ENCODE measurements at regions not wholly inside any gene's neighbourhood (a gene's known extent, or its start where the extent isn't known, plus 50 kb on each side); places are given as distances from the start of the nearest gene placed in this dataset.

DNA sequence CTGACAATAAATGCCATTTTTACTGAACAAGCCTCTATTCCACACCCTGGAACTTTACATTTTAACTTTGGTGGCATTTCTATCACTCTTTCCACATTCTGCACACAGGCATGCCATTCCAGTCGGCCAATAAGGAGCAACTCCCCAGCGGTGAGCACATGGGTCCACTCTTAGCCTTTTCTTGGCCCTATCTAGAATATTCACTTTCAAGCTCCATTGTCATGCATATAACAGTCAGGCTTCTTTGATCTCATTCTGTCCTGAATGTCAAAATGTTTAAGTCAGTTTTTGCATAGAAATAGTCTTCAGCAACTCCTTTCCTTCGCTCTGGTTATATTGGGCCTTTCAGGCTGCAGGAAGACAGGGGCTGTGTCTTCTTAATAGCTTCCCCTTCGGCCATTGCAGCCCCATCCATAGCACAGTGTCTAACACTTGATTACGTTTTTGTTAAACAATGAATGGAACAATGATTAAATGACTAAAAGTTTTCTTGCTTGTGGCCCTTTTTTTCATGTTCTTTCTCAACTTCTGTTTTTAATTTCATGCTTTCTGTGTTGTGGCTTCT is 427.3 kb downstream of the MFSD1 start:
- no peaks in the 10 kb centered on the region for H3K9me2 ChIP-seq (replicated peaks; ENCODE audit: insufficient read depth)
- TF ChIP-seq EZH2 (IDR thresholded peaks at IDR 0.05; ENCODE audit: borderline replicate concordance) (no peak), EZH2phosphoT487 (IDR thresholded peaks at IDR 0.05; ENCODE audit: low read depth, severe bottlenecking, unreplicated experiment) (no peak)
- TF ChIP-seq, protein P1, sequence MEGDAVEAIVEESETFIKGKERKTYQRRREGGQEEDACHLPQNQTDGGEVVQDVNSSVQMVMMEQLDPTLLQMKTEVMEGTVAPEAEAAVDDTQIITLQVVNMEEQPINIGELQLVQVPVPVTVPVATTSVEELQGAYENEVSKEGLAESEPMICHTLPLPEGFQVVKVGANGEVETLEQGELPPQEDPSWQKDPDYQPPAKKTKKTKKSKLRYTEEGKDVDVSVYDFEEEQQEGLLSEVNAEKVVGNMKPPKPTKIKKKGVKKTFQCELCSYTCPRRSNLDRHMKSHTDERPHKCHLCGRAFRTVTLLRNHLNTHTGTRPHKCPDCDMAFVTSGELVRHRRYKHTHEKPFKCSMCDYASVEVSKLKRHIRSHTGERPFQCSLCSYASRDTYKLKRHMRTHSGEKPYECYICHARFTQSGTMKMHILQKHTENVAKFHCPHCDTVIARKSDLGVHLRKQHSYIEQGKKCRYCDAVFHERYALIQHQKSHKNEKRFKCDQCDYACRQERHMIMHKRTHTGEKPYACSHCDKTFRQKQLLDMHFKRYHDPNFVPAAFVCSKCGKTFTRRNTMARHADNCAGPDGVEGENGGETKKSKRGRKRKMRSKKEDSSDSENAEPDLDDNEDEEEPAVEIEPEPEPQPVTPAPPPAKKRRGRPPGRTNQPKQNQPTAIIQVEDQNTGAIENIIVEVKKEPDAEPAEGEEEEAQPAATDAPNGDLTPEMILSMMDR (IDR thresholded peaks at IDR 0.05; ENCODE audit: poor library complexity) = no peak
- H2AFZ ChIP-seq = no peak overlapping the region
- H3K4me3 ChIP-seq = no peak overlapping the region
- no peaks in the 10 kb centered on the region for H3K79me2 ChIP-seq
- DNase-seq (ENCODE audit: low spot score) = no peak
- H3K4me1 ChIP-seq (ENCODE audit: insufficient read depth) = no peaks in the 10 kb centered on the region
- no peak overlapping the region for H3K27ac ChIP-seq
- H3K9me3 ChIP-seq (ENCODE audit: low read depth) = no peaks in the 10 kb centered on the region
- WGBS (ENCODE audit: low lambda C conversion rate, missing lambda C conversion rate) = 82% methylated on average over 5 of the region's 5 CpGs
- H4K20me1 ChIP-seq (ENCODE audit: insufficient read depth, poor library complexity, severe bottlenecking) = no peaks in the 10 kb centered on the region
- H3K36me3 ChIP-seq (replicated peaks; ENCODE audit: insufficient read depth, low read depth) = no peaks in the 10 kb centered on the region
- no peak overlapping the region for H3K4me2 ChIP-seq
- H3K27me3 ChIP-seq = no peaks in the 10 kb centered on the region

DNA sequence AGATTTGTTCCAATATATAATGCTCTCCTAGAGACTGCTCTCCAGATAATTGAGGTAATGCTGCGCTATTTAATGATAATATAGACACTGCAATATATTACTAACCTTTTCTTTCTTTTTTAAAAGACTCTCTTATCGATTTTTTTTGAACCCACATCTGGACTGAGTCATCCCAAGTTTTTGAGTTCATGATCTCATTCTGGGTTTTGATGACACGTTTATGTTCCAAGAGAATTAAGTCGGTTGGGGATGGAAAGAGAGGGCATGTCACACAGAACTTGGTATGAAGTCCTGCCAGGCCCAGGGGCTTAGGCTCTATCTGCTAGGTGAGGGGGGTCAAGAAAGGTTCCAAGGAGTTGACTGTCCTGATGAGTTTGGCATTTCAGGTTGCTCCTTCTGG is 431.1 kb downstream of the MFSD1 start:
- H3K4me3 ChIP-seq = no peak overlapping the region
- no peak overlapping the region for H3K4me2 ChIP-seq
- H3K79me2 ChIP-seq = no peaks in the 10 kb centered on the region

DNA sequence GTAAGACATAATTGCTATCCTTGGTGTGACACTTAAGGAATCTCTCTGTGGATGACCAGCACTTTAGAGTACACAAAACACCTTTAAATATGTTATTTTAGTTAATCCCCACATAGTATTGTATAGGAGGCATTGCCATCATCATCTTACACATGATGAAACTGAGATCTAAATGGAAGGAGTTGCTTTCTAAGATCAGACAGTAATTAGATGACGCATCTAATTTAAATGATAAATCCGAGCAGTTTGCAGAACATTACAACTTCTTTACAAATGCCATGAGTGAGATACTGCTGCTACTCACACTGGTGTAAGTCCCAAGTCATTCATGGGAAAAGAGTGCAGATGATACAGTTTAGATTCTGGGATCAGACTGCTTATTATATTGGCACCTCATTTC is 431.9 kb downstream of the MFSD1 start:
- Histone ChIP-seq H3K27me3 (no peaks in the 10 kb centered on the region), H3K27ac (no peak overlapping the region), H4K20me1 (ENCODE audit: insufficient read depth, poor library complexity, severe bottlenecking) (no peaks in the 10 kb centered on the region), H3K36me3 (replicated peaks; ENCODE audit: insufficient read depth, low read depth) (no peaks in the 10 kb centered on the region), H3K4me3 (no peak overlapping the region), H3K4me1 (ENCODE audit: insufficient read depth) (no peaks in the 10 kb centered on the region), H3K9me3 (ENCODE audit: low read depth) (no peaks in the 10 kb centered on the region), H3K9me2 (replicated peaks; ENCODE audit: insufficient read depth) (no peaks in the 10 kb centered on the region), H2AFZ (no peak overlapping the region), H3K79me2 (no peaks in the 10 kb centered on the region), H3K4me2 (no peak overlapping the region)
- 78% methylated on average over 2 of the region's 2 CpGs for WGBS (ENCODE audit: low lambda C conversion rate, missing lambda C conversion rate)
- DNase-seq (ENCODE audit: low spot score) = no peak
- TF ChIP-seq EZH2 (IDR thresholded peaks at IDR 0.05; ENCODE audit: borderline replicate concordance) (no peak), EZH2phosphoT487 (IDR thresholded peaks at IDR 0.05; ENCODE audit: low read depth, severe bottlenecking, unreplicated experiment) (no peak)
- TF ChIP-seq, protein P1 (IDR thresholded peaks at IDR 0.05; ENCODE audit: poor library complexity) = no peak

More for the DNA sequence above, 431.1 kb downstream of the MFSD1 start:
- WGBS (ENCODE audit: low lambda C conversion rate, missing lambda C conversion rate) = 73% methylated on average over 4 of the region's 4 CpGs
- Histone ChIP-seq H2AFZ (no peak overlapping the region), H3K27ac (no peak overlapping the region), H3K9me2 (replicated peaks; ENCODE audit: insufficient read depth) (no peaks in the 10 kb centered on the region), H3K36me3 (replicated peaks; ENCODE audit: insufficient read depth, low read depth) (no peaks in the 10 kb centered on the region), H3K27me3 (no peaks in the 10 kb centered on the region), H4K20me1 (ENCODE audit: insufficient read depth, poor library complexity, severe bottlenecking) (no peaks in the 10 kb centered on the region), H3K9me3 (ENCODE audit: low read depth) (no peaks in the 10 kb centered on the region), H3K4me1 (ENCODE audit: insufficient read depth) (no peaks in the 10 kb centered on the region)
- TF ChIP-seq EZH2 (IDR thresholded peaks at IDR 0.05; ENCODE audit: borderline replicate concordance) (no peak), EZH2phosphoT487 (IDR thresholded peaks at IDR 0.05; ENCODE audit: low read depth, severe bottlenecking, unreplicated experiment) (no peak)
- TF ChIP-seq, protein P1 (IDR thresholded peaks at IDR 0.05; ENCODE audit: poor library complexity) = no peak
- DNase-seq (ENCODE audit: low spot score) = no peak

Measured in hepatocyte (in vitro differentiated cells).